Panc1 (cell line): ENCODE measurements at regions not wholly inside any gene's neighbourhood (a gene's known extent, or its start where the extent isn't known, plus 50 kb on each side); places are given as distances from the start of the nearest gene placed in this dataset.

Experiments
- ATAC-seq: fragments of 200-7000 bp; cut with Tn5 transposase; 2 replicates; pipeline ENCODE4 v1.9.1; 2020; ENCODE audit warnings: mild to moderate bottlenecking, moderate library complexity
- BruUV-seq: library from RNA; stranded (reverse); fragments of 400-500 nt; replicated peaks from 2 replicates; lab custom pipeline; 2021; lab: Mats Ljungman, UMichigan
- CTCF ChIA-PET: fragments of 300-600 bp; sonication (Branson Sonifier 250); formaldehyde crosslinking; loops from one replicate; lab custom pipeline; 2022; ENCODE audit warnings: antibody characterized with exemption; lab: Charles Lee
- POLR2A ChIA-PET: fragments of 300-600 bp; sonication (Branson Sonifier 250); formaldehyde crosslinking; loops from one replicate; lab custom pipeline; 2022; ENCODE audit warnings: antibody characterized with exemption; lab: Charles Lee
- DNase-seq: peaks from one replicate; pipeline ENCODE4 v3.0.0-alpha.2; 2010; ENCODE audit warnings: low read depth, low spot score
- H3K27ac ChIP-seq: 2 replicates; pipeline ENCODE4 v1.5.1; 2011; ENCODE audit warnings: mild to moderate bottlenecking, low read length, inconsistent platforms
- H3K27me3 ChIP-seq: fragments of 200-500 bp; sonication (Bioruptor generic); 2 replicates; pipeline ENCODE4 v1.6.0; 2014; ENCODE audit warnings: low read length, inconsistent platforms; ENCODE audit not compliant: control insufficient read depth, insufficient read depth
- H3K36me3 ChIP-seq: fragments of 200-500 bp; sonication (Bioruptor generic); 2 replicates; pipeline ENCODE4 v1.5.1; 2014; ENCODE audit warnings: inconsistent platforms, mild to moderate bottlenecking, low read length, moderate library complexity; ENCODE audit not compliant: control insufficient read depth, insufficient read depth
- H3K4me1 ChIP-seq: 2 replicates; pipeline ENCODE4 v1.5.1; 2011; ENCODE audit warnings: inconsistent platforms, mild to moderate bottlenecking, low read length, moderate library complexity; ENCODE audit not compliant: control insufficient read depth, insufficient read depth
- H3K4me3 ChIP-seq, 2 experiments: 2 replicates each; pipeline ENCODE4 v1.5.1; 2011 to 2012; ENCODE audit warnings: low read depth in 2 of 2, low read length in 2 of 2, mild to moderate bottlenecking in 2 of 2, inconsistent platforms in 1 of 2, moderate library complexity in 1 of 2
- H3K9me3 ChIP-seq: fragments of 200-500 bp; sonication (Bioruptor generic); 2 replicates; pipeline ENCODE4 v1.5.1; 2014; ENCODE audit warnings: low read depth, mild to moderate bottlenecking, inconsistent platforms, low read length, moderate library complexity; ENCODE audit not compliant: control insufficient read depth, insufficient read depth
- POLR2AphosphoS5 ChIP-seq: IDR thresholded peaks from 2 replicates; pipeline ENCODE4 v1.6.1; 2012; ENCODE audit warnings: mild to moderate bottlenecking, low read depth, low read length, moderate library complexity
- SIN3A ChIP-seq: IDR thresholded peaks from 2 replicates; pipeline ENCODE4 v1.6.1; 2012; ENCODE audit warnings: low read depth, mild to moderate bottlenecking, low read length, moderate library complexity, borderline replicate concordance; ENCODE audit not compliant: insufficient read depth
- TCF7L2 ChIP-seq: IDR thresholded peaks from 2 replicates; pipeline ENCODE4 v1.6.1; 2011; ENCODE audit warnings: mild to moderate bottlenecking, low read depth, low read length, inconsistent platforms
- in situ Hi-C: cut with HindIII; loops from 2 replicates; pipeline ENCODE4 v1.10.0; 2016; ENCODE audit warnings: low sequenced_read_pairs, low pct_unique_long_range_greater_than_20kb
- intact Hi-C: fragments of 100-400 bp; cut with micrococcal nuclease; formaldehyde crosslinking; loops from one replicate; pipeline ENCODE4 v1.10.0; 2022; ENCODE audit not compliant: unreplicated experiment
- TF ChIP-seq, protein P1 (sequence below), 2 experiments: IDR thresholded peaks; 2 replicates each; pipeline ENCODE4 v1.6.1; 2011 to 2012; ENCODE audit warnings: low read depth in 2 of 2, control low read depth in 1 of 2, low read length in 1 of 2, mild to moderate bottlenecking in 1 of 2, moderate library complexity in 1 of 2; ENCODE audit not compliant: insufficient read depth in 1 of 2
- TF ChIP-seq, protein P2 (sequence below): fragments of 450-650 bp; IDR thresholded peaks from 2 replicates; pipeline ENCODE4 v1.5.1; 2017; ENCODE audit warnings: mild to moderate bottlenecking

DNA sequence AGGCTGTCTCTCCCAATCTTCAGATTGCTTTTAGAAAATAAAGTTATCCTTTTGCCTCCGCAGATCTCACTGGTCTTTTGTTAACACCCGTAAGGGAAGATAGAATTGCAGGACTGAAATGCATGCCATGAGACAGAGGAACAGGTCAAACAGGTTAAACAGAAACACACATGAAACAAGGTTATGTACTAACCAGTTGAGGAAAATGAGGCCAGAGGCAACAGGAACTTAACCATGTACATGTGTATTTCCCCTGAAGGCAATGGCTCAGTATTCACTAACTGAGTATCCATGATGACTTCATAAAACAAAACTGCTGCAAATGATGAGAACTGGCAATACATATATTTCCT, 169.1 kb upstream of the NSMCE3 start:
- DNase-seq (no peak), ATAC-seq (no peak)
- TF ChIP-seq, protein P1, sequence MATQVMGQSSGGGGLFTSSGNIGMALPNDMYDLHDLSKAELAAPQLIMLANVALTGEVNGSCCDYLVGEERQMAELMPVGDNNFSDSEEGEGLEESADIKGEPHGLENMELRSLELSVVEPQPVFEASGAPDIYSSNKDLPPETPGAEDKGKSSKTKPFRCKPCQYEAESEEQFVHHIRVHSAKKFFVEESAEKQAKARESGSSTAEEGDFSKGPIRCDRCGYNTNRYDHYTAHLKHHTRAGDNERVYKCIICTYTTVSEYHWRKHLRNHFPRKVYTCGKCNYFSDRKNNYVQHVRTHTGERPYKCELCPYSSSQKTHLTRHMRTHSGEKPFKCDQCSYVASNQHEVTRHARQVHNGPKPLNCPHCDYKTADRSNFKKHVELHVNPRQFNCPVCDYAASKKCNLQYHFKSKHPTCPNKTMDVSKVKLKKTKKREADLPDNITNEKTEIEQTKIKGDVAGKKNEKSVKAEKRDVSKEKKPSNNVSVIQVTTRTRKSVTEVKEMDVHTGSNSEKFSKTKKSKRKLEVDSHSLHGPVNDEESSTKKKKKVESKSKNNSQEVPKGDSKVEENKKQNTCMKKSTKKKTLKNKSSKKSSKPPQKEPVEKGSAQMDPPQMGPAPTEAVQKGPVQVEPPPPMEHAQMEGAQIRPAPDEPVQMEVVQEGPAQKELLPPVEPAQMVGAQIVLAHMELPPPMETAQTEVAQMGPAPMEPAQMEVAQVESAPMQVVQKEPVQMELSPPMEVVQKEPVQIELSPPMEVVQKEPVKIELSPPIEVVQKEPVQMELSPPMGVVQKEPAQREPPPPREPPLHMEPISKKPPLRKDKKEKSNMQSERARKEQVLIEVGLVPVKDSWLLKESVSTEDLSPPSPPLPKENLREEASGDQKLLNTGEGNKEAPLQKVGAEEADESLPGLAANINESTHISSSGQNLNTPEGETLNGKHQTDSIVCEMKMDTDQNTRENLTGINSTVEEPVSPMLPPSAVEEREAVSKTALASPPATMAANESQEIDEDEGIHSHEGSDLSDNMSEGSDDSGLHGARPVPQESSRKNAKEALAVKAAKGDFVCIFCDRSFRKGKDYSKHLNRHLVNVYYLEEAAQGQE (IDR thresholded peaks at IDR 0.05; ENCODE audit: insufficient read depth in 1 of 2, low read depth in 2 of 2, low read length in 1 of 2): no peak
- TF ChIP-seq TCF7L2 (no peak), SIN3A (no peak), POLR2AphosphoS5 (no peak)
- TF ChIP-seq, protein P2, sequence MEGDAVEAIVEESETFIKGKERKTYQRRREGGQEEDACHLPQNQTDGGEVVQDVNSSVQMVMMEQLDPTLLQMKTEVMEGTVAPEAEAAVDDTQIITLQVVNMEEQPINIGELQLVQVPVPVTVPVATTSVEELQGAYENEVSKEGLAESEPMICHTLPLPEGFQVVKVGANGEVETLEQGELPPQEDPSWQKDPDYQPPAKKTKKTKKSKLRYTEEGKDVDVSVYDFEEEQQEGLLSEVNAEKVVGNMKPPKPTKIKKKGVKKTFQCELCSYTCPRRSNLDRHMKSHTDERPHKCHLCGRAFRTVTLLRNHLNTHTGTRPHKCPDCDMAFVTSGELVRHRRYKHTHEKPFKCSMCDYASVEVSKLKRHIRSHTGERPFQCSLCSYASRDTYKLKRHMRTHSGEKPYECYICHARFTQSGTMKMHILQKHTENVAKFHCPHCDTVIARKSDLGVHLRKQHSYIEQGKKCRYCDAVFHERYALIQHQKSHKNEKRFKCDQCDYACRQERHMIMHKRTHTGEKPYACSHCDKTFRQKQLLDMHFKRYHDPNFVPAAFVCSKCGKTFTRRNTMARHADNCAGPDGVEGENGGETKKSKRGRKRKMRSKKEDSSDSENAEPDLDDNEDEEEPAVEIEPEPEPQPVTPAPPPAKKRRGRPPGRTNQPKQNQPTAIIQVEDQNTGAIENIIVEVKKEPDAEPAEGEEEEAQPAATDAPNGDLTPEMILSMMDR: no peak
- BruUV-seq: no TSS peak
- ChIA-PET POLR2A (no interaction called here), CTCF (no interaction called here)
- H3K27me3 ChIP-seq: peaks cover 8% of the 10 kb centered on the region; the same call in 1 of the 2 replicates
- in situ Hi-C loops: no loop called here
- intact Hi-C loops: no loop called here
- H3K9me3 ChIP-seq: no peaks in the 10 kb centered on the region
- no peaks in the 10 kb centered on the region for H3K36me3 ChIP-seq
- H3K4me3 ChIP-seq: no peak overlapping the region
- no peak overlapping the region for H3K27ac ChIP-seq
- H3K4me1 ChIP-seq: no peaks in the 10 kb centered on the region

- CTCF ChIA-PET: no interaction called here
- BruUV-seq: no TSS peak
- TF ChIP-seq, protein P2: no peak
- TF ChIP-seq POLR2AphosphoS5: no peak
- TF ChIP-seq SIN3A: no peak
- TF ChIP-seq TCF7L2: no peak
- TF ChIP-seq, protein P1 (IDR thresholded peaks at IDR 0.05; ENCODE audit: insufficient read depth in 1 of 2, low read depth in 2 of 2, low read length in 1 of 2): no peak
- no peak overlapping the region for H3K4me3 ChIP-seq
- ATAC-seq (no peak), DNase-seq (no peak)
- H3K27ac ChIP-seq: no peak overlapping the region
- no peaks in the 10 kb centered on the region for H3K9me3 ChIP-seq
- no peaks in the 10 kb centered on the region for H3K36me3 ChIP-seq
- no peaks in the 10 kb centered on the region for H3K4me1 ChIP-seq
- peaks cover 8% of the 10 kb centered on the region; the same call in 1 of the 2 replicates for H3K27me3 ChIP-seq
- in situ Hi-C loops (no loop called here), intact Hi-C loops (no loop called here)
- POLR2A ChIA-PET: no interaction called here
These were observed 168.5 kb upstream of the NSMCE3 start for GRCh38 chr15:29437888-29438702.
